ENCODE measurements at regions not wholly inside any gene's neighbourhood (a gene's known extent, or its start where the extent isn't known, plus 50 kb on each side); places are given as distances from the start of the nearest gene placed in this dataset.

DNA sequence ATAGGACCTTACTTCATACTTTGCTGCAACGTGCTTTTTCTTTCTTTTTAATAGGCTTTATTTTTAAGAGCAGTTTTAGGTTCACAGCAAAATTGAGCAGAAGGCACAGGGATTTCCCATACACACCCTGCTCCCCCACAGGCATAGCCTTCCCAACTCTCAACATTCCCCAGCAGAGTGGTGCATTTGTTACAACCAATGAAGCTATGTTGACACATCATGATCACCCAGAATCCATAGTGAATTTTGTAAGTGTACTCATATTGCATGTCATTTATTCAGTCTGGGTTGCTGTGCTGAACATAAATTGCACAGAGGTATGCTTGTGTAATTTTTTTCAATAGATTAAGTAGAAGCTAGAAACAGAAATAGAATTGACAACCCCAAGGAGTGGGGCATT, 327.3 kb downstream of the INHBA start:
- DNase-seq (ENCODE audit: low read depth): no peak

DNA sequence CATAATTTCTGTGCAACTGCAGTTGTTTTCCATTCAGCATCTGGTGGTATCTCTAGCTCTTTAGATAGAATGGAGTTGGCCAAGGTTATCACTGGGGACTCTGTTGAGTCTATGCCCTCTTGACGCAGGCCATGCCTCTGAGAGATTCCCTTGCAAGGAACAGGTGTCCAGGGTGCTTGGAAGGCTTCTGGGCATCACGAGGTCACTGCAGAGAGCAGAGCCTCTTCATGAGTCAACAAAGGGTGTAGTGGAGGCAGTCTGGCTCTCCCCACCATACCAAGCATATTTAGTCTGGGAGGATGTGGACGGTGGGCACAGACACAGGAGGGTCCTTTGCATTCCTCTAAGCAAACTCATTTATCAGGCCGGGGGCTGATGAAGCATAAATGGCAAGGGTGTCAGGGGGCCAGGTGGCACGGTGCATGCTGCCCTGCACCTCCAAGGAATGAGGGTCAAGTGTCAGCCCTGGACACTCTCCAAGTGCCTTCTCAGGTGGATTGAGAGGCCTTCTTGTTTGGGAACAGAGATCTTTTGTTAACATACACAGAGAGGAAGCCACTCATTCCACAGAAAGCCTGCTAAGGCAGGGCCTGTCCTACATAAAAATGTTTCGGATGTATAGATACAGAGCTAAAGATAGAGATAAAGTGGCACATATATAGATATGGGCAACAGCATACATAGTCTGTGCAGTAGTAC, 328.6 kb downstream of the INHBA start:
- no peak for DNase-seq (ENCODE audit: low read depth)

DNA sequence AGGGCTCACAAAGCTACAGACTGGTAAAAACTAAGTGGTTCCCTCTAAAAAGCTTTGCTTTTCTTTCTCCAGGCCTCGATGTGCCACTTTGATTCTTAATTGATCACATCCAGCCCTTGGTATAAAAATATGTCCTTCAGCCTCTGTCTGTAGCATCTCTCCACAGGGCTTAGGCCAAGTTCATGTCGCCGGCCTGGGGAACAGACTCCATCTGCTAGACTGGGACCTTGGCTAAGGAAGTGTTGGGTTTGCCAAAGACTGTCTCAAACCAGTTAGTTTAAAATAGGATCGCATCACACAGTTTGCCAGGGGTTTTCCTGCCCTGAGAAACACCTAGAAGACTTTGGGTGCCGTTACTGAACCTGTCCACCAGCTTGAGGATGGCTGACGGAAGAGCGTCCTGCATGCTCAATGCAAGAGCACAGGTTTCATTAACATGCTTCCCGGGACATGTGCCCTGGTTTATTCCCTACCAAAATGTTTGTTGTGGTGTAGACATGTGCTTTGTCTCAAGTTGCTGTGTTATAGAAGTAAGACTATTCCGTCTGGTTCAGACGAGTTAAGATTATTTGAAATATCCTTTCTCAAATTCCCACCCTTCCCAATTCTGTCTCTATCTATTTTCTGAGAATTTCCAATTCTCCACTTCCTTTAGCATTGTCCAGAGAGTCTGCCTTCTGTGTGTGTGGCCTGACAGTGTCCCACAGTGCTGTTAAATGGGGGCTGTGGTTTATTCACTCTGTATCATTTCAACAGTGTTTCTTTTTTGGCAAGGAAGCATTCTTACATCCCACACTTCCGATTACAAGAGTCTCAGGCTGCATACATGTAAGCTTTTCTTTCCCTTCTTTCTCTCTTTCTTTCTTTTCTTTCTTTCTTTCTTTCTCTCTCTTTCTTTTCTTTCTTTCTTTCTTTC, 334.7 kb downstream of the INHBA start:
- no peak for DNase-seq (ENCODE audit: low read depth)

DNA sequence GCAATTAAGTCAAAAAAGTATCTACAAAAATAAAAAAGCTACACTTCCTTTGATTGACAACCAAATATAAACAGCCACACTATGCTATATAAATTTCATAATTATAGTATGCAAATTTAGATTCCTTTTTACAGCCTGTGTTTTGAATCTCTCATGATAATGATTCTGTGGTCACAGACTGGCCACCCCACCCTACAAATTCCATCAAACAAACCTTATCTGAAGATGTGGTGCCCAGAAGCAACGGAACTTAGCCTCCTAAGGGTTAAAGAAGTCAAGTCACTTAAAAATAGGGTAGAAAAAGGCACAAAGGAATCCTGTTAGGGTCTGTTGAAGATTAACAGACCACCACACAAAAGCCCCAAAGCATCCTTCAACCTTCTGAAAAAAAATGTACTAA, 351.8 kb downstream of the INHBA start:
- no peak for DNase-seq (ENCODE audit: low read depth)

DNA sequence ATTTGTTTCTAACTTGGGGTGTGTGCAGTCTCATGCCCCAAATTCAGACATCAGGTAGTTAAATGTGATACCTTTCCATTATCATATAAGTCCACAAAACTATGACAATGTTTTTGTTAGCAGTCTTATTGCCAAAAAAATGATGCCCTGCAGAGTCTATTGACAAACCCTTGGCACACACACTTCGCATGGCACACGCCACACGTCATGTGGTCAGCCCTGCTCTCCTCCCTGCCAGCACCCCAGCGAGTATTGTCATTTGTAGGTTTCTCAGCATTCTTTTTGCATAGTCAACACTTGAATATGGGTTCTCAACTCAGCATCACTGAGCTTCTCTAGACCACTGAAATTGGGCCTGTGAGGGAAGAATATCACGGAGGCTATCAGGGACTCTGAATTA, 356.0 kb downstream of the INHBA start:
- no peak for DNase-seq (ENCODE audit: low read depth)

DNA sequence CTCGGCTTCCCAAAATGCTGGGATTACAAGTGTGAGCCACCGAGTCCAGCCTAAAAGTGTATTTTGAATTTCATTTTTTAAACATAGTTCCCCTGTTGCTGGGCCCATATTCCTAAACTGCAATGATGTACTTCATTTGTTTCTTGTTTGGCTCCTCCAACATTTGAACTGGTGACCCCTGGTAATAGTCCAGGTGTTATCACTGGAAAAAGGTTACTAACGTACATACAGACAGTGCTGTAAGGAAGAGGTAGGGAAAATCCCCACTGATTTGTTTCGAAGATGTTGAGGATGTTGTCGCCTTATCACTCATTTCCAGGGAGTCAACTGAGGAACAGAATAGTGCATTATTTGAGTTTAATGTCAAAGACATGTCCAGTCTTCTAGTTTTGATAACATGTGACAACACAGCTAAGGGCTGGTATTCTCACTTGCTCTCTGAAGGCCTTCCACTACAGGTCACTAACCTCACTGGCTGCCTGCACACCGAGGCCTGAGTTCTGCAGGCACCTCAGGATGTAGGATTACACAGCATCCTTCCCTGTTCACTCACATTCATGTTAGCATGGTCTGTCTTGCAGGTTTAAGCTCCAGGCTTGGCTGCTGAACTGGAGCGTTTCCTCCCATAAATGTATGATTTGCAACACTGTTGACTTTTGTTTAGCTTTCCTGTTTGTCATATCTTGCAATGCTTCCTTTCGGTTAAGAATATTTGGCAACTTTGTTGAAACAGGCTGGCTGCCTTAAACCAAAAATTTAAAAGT, 362.8 kb downstream of the INHBA start:
- DNase-seq (ENCODE audit: low read depth): no peak

DNA sequence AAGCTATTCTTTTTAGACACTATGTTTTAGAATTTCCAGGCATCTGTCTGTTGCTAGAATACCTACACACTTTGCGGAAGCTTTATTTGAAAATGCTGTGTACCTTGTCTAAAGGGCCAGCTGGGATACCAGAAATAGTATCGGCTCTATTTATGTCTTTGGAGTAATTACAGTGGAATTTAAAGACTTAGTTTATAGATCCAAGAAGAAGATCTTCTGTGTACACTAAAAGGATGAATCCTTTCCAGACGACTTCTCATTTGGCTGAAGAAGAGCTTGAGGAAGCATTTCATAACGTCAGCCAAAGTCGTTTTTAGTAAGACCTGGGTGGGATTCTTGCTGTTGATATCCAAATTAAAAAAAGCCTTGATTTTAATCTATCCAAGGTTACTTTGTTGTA, 365.9 kb downstream of the INHBA start:
- no peak for DNase-seq (ENCODE audit: low read depth)

DNA sequence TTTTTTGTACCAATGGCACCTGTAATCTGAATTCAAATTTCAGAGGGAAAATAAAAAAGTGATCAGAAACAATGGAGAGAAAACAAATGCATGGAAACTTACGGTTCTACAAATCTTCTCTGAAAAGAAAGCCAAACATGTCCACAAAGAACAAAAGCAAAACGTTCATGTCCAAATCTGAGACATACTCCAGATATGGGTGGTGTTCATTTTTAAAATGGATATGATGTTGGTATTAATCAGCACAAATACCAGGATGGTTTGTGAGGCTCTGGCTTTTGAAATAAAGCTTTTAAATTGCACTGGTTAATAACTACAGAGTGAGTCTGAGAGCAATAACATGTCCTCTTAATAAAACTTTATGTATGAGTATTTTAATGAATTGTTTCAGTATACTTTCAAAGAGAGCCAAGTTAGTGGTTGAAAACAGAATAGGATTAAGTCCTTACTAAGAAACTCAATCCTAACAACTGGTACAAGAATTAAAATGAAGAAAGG, 366.4 kb downstream of the INHBA start:
- no peak for DNase-seq (ENCODE audit: low read depth)

DNA sequence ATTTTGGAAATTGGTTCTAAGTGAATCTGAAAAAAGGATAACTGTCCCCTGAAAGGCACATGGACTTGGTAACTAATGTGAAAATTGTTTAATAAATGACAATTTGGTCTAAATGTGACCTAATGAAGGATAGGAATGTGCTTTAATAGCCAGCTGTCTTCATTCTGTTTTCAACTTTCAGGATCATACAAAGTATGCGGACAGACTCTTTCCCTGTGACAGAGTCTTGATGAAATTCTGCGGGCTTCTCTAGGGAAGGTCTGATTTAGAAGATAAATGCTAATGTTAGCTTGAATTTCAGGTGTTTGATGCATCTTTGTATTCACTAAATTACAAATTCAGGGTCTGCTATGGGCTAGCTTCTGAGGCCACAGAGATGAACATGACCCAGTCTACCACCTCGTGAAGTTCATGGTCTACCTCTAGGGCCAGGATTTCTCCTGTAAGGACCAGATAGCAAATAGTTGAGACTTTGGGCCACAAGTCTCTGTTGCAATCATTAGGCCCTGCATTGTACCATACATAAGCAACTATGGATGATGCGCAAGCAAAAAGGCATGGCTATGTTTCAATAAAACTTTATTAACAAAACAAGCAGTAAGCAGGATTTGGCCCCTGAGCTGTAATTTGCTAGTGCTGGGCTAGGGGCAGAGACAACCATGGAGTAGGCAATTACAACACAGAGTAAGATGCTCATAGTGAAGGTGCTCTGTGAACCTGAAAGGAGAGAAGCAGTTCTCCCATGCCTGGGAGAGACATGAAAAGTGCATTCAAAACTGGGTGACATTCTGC, 368.6 kb downstream of the INHBA start:
- DNase-seq (ENCODE audit: low read depth): no peak

DNA sequence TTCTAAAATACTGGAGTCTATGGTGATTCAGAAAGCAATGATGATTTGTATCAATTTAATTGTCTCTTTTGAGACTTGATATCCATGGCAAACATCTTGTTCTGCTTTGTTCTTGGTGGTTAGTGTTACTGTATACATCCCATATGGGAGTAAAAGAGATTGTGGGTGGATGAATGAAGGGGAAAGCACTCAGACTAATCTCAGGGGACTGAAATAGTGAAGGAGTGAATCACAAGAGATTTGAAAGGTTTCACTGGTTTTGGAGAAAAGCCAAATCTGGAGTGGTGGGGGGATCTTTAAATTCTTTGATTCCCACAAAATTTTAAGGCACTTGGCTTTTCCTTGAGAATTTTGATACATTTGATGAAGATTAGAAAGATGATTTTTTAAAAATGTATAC, 369.4 kb downstream of the INHBA start:
- peak; percentile 65 for DNase-seq (ENCODE audit: low read depth)

DNA sequence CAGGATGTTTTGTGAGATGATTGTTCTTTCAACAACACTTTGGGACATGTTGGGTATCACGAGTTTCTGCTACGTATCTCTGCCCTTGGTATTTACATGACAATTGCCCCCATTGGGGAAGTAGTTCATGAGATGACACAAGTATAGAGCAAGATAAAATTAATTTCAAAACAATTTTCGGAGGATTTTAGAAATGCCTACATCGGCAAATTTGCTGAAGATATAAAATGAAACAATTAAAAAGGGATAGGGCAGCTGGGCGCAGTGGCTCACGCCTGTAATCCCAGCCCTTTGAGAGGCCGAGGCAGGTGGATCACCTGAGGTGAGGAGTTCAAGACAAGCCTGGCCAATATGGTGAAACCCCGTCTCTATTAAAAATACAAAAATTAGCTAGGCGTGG, 371.7 kb downstream of the INHBA start:
- DNase-seq (ENCODE audit: low read depth): no peak

DNA sequence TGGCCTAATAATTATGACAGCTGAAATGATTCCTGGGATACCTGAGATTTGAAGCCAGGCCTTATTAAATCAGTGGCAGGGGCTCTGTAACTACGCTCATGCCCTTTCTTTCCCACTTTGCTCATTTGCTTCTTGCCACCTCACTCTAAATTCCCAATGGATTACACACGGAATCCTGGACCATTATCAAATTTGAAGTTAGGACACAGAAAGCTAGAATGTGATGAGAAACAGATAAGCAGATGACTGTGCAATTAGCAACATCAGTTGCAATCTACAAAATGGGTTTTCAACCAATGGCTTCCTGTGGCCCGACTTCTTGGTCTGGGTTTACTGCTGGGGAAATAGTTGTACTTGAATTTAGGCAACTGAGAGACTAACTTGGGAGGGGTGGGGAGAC, 374.3 kb downstream of the INHBA start:
- no peak for DNase-seq (ENCODE audit: low read depth)

DNA sequence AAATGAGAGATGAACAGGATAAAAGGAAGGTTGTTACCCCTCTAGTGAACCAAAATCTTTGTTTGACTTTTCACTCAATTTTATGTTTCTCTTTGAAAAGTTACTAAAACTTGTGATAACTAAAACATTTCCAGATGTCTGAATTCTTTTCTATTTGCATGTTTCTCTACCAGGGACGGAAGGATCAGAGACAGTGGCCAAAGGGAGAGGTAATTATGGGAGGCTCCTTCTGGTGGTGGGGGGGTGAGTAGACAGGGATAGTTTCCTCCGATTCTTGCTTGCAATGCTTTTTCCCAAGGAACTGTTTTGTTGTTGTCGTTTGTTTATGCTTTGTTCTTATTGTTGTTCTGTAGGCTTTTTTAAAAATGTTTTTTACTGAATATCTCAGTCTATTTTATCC, 374.8 kb downstream of the INHBA start:
- no peak for DNase-seq (ENCODE audit: low read depth)

DNA sequence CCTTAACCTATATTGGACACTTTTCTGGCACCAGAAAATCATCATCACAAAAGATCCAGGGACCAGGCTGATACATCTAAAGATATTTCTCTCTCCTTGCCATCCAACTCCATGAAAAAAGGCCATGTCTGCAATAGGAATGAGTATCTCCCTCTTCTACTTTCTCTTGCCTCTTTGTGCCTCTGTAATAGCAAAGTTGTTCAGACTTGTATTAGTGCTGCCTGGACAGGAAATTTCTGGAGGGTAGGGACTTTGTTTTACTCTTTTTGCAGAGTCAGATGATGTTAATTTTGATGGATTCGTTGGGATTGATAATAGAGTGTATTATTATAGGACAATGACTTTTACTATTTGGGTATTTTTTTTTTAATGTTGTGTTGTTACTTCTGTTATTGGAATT, 376.3 kb downstream of the INHBA start:
- DNase-seq (ENCODE audit: low read depth): no peak

DNA sequence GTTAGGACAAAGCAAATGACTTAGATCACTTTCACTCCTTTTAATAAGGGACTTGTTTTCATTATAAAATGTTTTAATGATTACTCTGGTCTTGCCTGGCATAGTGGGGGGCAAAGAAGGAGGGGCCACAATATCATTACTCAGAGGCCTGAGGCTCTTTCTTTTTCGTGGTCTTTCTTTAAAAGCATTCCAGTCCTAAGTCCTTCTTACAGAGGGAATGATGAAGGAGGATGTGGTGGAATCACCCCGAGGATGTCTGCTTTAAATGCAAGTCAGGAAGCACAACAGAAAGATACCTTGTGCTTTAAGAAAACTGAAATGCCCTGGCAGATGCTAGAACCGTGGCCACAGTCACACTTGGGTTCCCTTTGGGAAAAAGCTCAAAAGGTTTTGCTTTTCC, 379.1 kb downstream of the INHBA start:
- DNase-seq (ENCODE audit: low read depth): peak; percentile 37

DNA sequence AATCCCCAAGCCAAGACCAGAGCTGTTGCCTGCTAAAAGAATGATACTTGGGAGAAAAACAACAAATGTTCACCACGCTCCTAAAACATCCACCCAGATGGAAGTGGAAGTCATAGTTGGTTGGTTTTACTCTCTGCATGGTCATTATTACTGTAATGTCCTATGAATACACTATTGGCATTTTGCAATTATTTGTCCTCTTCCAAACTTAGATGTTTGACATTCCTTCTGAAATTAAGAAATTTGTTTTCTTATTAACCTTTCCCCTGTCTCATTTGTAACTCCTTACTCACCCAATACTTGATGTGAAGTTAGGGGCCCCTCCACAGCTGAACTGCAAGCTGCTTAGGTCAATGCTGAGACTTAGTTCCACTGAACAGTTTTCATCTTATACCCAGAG, 383.3 kb downstream of the INHBA start:
- DNase-seq (ENCODE audit: low read depth): no peak

DNA sequence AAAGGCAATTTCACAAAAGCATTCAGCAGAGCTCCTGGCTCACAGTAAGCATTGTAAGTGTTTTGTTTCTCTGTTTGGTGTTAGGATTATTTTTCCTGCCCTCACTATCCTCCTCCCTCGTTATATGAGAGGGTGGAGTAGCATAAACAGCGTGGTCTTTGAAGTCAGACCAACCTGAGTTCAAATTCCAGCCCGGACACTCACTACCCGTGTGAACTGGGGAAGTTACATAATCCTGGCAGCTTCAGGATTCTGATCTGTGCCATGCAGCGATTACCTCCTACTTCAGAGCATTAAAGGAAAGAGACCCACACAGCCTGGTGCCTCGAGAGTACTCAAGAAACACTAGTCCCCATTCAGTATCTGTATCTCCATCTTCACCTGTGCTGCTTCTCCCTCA, 386.5 kb downstream of the INHBA start:
- no peak for DNase-seq (ENCODE audit: low read depth)

DNA sequence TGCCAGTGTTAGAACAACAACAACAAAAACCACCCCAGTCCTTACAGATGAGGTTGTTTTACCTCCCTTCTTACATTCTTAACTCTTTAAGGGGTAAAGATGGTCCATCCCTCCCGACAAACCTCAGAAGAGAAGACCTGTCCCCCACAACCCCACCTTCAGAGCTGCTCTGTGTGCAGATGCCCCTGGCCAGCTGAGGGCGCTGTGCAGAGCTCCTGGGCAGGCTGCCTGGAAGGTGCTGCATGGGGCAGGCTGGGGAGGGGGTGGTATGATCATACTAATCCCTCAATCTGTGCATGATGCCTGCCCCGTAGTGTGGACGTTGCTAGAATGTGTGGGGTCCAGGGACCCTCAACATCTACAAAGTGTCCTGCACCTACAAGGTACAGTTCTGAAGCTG, 387.1 kb downstream of the INHBA start:
- DNase-seq (ENCODE audit: low read depth): no peak

DNA sequence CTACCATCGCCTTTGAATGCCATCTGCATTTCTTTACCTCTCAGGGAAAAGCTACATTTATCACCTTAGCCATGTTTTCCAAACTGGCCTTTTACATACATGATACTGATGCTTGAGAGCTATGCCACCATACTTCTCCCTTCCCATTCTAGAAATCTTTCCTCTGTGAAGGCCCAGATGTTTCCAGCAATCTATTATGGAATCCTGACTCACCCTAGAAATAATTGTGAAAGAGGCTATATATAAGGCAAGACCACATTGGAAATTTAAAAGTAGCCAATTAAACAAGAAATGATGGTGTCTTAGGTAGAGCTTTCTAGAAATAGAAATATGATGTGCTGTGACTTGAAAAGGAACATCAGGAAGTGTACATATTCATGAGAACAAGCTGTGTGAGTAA, 389.7 kb downstream of the INHBA start:
- DNase-seq (ENCODE audit: low read depth): no peak

DNA sequence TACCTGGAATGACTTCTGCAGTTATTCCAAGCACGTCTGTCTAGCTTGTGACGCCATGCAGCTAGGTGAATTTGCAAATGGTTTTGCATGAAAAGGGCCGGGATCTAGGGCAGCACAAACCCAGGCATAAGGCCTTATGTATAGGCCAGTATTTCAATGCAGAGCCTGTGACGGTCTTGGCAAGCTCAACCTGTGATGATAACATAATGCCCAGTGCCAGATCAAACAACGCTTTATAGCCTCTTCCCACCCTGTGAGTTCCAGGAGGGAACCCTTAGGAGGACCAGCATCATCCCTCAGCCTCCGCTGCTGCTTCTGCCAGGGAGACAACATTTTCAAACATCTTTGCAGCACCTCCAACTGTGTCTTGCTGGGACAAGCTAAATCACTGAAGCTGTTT, 390.7 kb downstream of the INHBA start:
- DNase-seq (ENCODE audit: low read depth): no peak

DNA sequence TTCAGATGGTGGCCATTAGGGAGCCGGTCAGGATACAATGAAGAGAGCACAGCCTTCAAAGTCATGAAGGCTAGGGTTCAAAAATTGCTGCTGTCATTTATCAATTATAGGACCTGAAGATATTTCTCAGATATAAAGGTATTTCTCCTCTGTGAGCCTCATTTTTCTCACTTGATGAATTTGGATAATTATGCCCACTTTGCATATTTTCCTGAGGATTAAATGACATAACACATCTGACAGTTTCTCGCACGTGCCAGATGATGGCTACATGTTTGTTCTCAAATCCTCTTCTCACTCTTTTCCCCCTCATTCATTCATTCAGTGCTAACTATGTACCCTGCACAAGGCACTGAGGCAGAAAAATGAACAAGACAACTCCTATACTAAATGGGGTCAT, 391.6 kb downstream of the INHBA start:
- no peak for DNase-seq (ENCODE audit: low read depth)

All from HT1080 (cell line).